AG09319 (cell line): ENCODE measurements at regions not wholly inside any gene's neighbourhood (a gene's known extent, or its start where the extent isn't known, plus 50 kb on each side); places are given as distances from the start of the nearest gene placed in this dataset.
"Not testable (repeated sequence)": the region's sequence is repeated elsewhere in the genome, so short reads cannot be mapped to it uniquely, and the experiment has no call there.

ENCODE experiments used
- DNase-seq: peaks from one replicate; pipeline ENCODE4 v3.0.0-alpha.2; 2010; ENCODE audit warnings: low read depth; ENCODE audit errors: extremely low read depth
- TF ChIP-seq, protein P1 (sequence below): IDR thresholded peaks from 2 replicates; pipeline ENCODE4 v1.5.1; 2011; ENCODE audit warnings: low read depth, mild to moderate bottlenecking, inconsistent platforms, low read length, moderate library complexity

DNA sequence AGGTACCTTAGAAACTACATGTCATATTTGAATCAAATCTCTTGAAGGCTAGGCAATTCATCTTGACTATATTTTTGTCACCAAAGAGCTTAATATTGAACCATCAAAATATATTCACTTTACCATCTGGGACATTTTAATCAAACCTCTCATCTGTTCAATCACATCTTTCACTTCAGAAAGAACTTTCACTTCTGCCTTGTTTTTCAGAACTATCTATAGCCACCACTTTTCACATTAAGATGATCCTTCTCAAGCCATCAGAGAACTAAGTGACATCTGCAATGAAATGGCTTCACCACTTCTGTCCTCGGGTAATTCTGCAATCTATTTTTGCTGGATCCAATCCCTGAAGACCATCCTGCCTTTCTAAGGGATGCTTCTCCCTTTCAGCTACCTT, 57.8 kb downstream of the OR2B2 start:
- DNase-seq = no peak
- TF ChIP-seq, protein P1, sequence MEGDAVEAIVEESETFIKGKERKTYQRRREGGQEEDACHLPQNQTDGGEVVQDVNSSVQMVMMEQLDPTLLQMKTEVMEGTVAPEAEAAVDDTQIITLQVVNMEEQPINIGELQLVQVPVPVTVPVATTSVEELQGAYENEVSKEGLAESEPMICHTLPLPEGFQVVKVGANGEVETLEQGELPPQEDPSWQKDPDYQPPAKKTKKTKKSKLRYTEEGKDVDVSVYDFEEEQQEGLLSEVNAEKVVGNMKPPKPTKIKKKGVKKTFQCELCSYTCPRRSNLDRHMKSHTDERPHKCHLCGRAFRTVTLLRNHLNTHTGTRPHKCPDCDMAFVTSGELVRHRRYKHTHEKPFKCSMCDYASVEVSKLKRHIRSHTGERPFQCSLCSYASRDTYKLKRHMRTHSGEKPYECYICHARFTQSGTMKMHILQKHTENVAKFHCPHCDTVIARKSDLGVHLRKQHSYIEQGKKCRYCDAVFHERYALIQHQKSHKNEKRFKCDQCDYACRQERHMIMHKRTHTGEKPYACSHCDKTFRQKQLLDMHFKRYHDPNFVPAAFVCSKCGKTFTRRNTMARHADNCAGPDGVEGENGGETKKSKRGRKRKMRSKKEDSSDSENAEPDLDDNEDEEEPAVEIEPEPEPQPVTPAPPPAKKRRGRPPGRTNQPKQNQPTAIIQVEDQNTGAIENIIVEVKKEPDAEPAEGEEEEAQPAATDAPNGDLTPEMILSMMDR = no peak

DNA sequence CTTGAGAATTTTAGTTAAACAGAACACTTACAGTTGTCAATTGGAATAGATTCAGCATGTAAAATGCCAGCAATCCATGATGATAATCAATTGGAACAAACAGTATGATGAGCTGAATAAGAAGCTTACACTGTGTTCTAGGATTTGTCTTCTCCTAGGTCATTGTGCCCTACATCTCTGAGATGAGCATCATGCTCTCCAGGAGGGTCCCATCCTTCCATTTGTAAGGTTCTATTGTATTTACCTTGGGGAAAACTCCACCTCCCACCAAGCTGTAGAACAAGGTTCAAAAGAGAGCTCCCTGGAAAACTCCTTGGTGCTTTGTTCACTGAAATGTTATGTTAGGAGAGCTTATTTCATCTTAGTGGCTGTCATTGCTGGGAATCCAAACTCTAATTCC, 60.8 kb downstream of the OR2B2 start:
- no peak for DNase-seq
- TF ChIP-seq, protein P1 = no peak

DNA sequence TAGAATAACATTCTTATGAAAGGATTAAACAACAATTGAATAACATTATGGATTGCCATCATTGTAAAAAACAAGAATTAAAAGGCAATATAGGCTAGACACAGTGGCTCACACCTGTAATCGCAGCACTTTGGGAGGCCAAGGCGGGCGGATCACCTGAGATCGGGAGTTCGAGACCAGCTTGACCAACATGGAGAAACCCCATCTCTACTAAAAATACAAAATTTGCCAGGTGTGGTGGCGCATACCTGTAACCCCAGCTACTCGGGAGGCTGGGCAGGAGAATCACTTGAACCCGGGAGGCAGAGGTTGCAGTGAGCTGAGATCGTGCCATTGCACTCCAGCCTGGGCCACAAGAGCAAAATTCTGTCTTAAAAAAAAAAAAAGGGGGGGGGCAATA, 63.2 kb downstream of the OR2B2 start:
- not testable (repeated sequence) for DNase-seq

DNA sequence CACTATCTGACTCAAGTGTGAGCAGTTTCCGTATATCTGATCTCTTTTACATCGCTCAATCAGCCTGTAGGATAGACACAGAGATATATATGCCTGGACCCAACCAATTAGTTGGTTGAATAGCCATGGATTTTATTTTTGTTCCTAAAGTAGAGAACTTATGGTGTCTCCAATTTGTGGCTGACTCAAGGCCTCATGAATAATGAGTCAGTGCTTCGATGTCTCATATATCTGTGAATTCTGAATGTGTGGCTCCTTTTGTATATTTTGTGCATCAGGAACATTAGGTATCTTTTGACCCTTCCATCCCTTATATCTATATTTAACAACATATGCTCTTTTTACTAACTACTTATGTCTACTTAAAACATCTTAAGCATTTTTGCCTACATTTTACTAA, 64.5 kb downstream of the OR2B2 start:
- DNase-seq = no peak

DNA sequence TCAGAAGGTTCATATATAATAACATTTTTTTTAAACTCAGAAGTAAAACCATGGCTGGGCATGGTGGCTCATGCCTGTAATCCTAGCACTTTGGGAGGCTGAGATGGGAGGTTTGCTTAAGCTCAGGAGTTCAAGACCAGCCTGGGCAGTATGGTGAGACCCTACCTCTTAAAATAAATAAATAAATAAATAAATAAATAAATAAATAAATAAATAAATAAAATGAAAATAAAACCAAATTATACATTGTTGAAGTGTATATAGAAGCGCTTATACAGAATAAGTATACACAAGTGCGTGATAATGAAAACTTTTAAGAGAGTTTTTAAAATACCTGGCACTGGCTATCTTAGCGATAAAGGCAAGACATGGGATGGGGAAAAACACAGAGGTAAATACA, 71.6 kb downstream of the OR2B2 start:
- no peak for DNase-seq
- TF ChIP-seq, protein P1 = no peak

More for the DNA sequence above, 64.5 kb downstream of the OR2B2 start:
- TF ChIP-seq, protein P1 = no peak

DNA sequence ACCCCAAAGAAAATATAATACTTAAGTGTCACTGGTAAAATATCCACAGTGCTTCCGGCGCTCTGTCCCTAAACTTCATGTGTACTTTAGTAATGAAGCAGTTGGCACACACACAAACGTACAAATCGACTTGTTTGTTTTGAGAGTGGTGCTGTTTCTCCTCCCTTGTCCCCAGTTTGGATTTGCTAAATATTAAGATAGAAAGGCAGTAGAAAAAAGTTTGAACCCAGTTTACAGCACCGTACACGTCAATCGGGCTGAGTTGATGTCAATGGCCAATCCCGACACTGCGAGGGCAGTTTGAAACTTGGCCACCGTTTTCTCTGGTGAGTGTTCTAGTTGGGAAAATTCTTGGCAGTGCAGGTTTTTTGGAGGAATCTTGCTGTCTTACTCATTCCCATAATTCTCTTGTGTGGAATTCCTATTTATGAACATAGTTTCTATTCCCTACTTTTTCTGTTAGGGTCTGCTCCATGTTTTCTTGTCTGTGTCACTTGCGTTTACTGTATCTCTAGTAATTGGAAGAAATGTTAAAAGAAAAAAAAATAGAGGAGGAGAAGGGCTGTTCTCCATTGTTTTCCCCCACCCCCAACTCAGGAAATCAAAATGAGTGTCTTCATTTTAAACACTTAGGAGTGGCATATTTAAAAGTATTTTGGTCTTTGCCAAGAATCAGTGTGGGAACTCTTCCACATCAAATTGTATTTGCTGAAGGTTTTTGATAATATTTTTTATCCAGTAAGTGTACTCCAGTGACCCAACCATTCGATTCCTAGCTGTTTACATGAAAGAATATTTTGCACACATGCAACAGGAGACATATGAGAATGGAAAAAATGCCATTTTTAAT, 72.3 kb downstream of the OR2B2 start:
- DNase-seq = no peak
- TF ChIP-seq, protein P1 = no peak

DNA sequence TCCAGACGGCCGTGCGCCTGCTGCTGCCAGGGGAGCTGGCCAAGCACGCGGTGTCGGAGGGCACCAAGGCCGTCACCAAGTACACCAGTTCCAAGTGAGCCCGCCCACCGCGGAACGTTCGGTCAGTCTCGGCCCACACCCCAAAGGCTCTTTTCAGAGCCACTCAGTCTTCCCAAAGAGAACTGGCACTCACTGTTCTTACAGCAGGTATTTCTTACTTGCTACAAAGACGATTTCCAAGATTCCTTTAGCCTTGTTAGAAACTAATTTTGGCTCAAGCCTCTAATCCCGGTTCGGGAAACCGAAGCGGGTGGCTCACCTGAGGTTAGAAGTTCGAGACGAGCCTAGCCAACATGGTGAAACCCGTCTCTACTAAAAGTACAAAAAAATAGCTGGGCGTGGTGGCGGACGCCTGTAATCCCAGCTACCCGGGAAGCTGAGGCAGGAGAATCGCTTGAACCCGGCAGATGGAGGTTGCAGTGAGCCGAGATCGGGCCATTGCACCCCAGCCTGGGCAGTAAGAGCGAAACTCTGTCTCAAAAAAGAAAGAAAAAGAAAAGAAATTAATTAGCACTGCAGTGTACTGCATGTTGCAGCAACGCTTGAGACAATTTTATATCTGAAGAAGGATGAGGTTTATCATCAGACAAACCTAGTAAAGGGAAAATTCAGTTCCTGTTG, 73.1 kb downstream of the OR2B2 start:
- TF ChIP-seq, protein P1 = no peak
- no peak for DNase-seq
